Mucosa of rectum (tissue), 2 donors: ENCODE measurements at regions not wholly inside any gene's neighbourhood (a gene's known extent, or its start where the extent isn't known, plus 50 kb on each side); places are given as distances from the start of the nearest gene placed in this dataset.

Experiments used
- H3K27ac ChIP-seq, 2 donors: one replicate each; pipeline ENCODE4 v1.7.0; 2013; ENCODE audit warnings: inconsistent platforms in 2 of 2, low read depth in 2 of 2, low read length in 2 of 2
- H3K27me3 ChIP-seq, 2 donors: one replicate each; pipeline ENCODE4 v1.7.0; 2013; ENCODE audit warnings: low read length in 2 of 2; ENCODE audit not compliant: control insufficient read depth in 2 of 2, insufficient read depth in 2 of 2
- H3K36me3 ChIP-seq, 2 donors: one replicate each; pipeline ENCODE4 v1.7.0; 2013; ENCODE audit warnings: low read length in 2 of 2; ENCODE audit not compliant: control insufficient read depth in 2 of 2, insufficient read depth in 2 of 2
- H3K4me1 ChIP-seq, 2 donors: one replicate each; pipeline ENCODE4 v1.7.0; 2013; ENCODE audit warnings: low read length in 2 of 2, mild to moderate bottlenecking in 1 of 2; ENCODE audit not compliant: control insufficient read depth in 2 of 2, insufficient read depth in 2 of 2
- H3K4me3 ChIP-seq, 2 donors: one replicate each; pipeline ENCODE4 v1.7.0; 2013; ENCODE audit warnings: low read length in 2 of 2
- H3K9ac ChIP-seq, 2 donors: one replicate each; pipeline ENCODE4 v1.7.0; 2013; ENCODE audit warnings: low read length in 2 of 2, low read depth in 1 of 2, mild to moderate bottlenecking in 1 of 2
- H3K9me3 ChIP-seq, 2 donors: one replicate each; pipeline ENCODE4 v1.7.0; 2013; ENCODE audit warnings: low read length in 2 of 2; ENCODE audit not compliant: control insufficient read depth in 2 of 2
- donor health status: healthy.
- donor health status: Normal muscosa, but diverticular disease.

- H3K9ac ChIP-seq = no peak overlapping the region
- H3K27ac ChIP-seq = no peak overlapping the region
- no peak overlapping the region for H3K4me3 ChIP-seq
- no peaks in the 10 kb centered on the region for H3K4me1 ChIP-seq
- H3K27me3 ChIP-seq = no peaks in the 10 kb centered on the region
- H3K36me3 ChIP-seq = no peaks in the 10 kb centered on the region
- H3K9me3 ChIP-seq = peaks cover 0 to 2% of the 10 kb centered on the region in 2 donors
These were observed 822.1 kb upstream of the FLRT2 start for GRCh38 chr14:84707830-84708229.

DNA sequence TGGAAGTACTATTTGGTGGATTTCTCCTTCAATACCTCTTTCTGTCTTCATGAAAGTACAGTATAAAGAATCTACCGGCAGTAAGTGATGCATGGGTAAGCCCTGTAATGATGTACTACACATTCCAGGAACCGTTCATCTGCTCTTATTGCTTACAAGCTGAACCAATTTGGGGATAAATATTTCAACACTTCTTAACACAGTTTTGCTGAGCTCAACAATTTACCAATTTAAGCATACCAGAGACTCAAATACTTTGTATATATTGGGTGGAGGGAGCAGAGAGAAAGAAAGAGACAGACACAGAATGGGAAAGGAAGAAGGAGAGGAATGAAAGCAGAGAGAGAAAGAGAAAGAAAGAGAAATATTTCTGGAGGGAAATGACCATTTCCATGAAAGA lies 821.1 kb upstream of the FLRT2 start:
- Histone ChIP-seq H3K4me1 (no peaks in the 10 kb centered on the region), H3K27ac (no peak overlapping the region), H3K4me3 (no peak overlapping the region), H3K36me3 (no peaks in the 10 kb centered on the region), H3K27me3 (no peaks in the 10 kb centered on the region), H3K9me3 (peaks cover 0 to 2% of the 10 kb centered on the region in 2 donors), H3K9ac (no peak overlapping the region)

GRCh38 chr14:84726471-84726870 lies 803.5 kb upstream of the FLRT2 start:
- no peaks in the 10 kb centered on the region for H3K4me1 ChIP-seq
- no peaks in the 10 kb centered on the region for H3K36me3 ChIP-seq
- H3K4me3 ChIP-seq = no peak overlapping the region
- no peaks in the 10 kb centered on the region for H3K27me3 ChIP-seq
- H3K9me3 ChIP-seq = peaks cover 0 to 3% of the 10 kb centered on the region in 2 donors
- no peak overlapping the region for H3K27ac ChIP-seq
- no peak overlapping the region for H3K9ac ChIP-seq

DNA sequence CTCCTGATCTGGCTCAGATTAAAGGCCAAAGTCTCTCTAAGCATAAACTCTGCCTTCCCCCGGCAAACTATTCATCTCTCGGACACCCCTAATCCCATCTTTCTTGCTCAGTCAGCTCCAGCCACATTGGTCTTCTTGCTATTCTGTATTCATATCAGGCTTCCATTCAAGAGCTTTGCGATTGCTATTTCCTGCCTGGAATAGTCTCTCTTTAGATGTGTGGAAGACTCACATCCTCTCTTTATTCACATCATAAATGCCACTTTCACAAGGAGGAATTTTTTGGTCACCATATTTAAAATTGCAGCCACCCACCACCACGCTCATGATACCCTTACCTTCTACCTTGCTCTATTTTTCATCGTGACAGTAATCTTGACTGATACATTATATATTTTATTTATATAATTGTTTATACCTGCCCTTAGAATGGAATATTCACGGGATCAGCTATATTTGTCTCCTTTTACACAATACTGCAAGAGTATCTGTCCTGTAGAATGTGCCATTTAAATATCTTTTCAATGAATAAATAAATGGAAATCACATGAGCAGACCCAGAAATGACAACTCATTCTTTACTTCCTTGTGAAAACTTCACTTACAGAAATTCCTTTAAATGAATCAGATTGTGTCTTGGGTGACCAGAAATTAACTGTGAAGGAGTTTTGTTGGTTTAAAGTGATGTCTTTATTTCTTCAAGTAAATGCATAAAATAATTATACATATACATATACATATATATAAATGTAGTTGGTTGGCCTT lies 780.6 kb upstream of the FLRT2 start:
- H3K27ac ChIP-seq = no peak overlapping the region
- H3K4me1 ChIP-seq = no peaks in the 10 kb centered on the region
- H3K27me3 ChIP-seq = no peaks in the 10 kb centered on the region
- no peak overlapping the region for H3K9ac ChIP-seq
- peaks cover 0 to 1% of the 10 kb centered on the region in 2 donors for H3K9me3 ChIP-seq
- H3K36me3 ChIP-seq = no peaks in the 10 kb centered on the region
- no peak overlapping the region for H3K4me3 ChIP-seq

- no peaks in the 10 kb centered on the region for H3K27me3 ChIP-seq
- H3K36me3 ChIP-seq = no peaks in the 10 kb centered on the region
- peaks cover 0 to 2% of the 10 kb centered on the region in 2 donors for H3K9me3 ChIP-seq
- no peak overlapping the region for H3K27ac ChIP-seq
- no peaks in the 10 kb centered on the region for H3K4me1 ChIP-seq
- no peak overlapping the region for H3K4me3 ChIP-seq
- H3K9ac ChIP-seq = no peak overlapping the region
These were observed 779.7 kb upstream of the FLRT2 start for GRCh38 chr14:84750284-84750683.

- Histone ChIP-seq H3K9me3 (peaks cover 0 to 2% of the 10 kb centered on the region in 2 donors), H3K27ac (no peak overlapping the region), H3K9ac (no peak overlapping the region), H3K4me1 (no peaks in the 10 kb centered on the region), H3K4me3 (no peak overlapping the region), H3K27me3 (no peaks in the 10 kb centered on the region), H3K36me3 (no peaks in the 10 kb centered on the region)
These were observed 779.0 kb upstream of the FLRT2 start for GRCh38 chr14:84750763-84751554.

GRCh38 chr14:84751745-84752144 lies 778.2 kb upstream of the FLRT2 start:
- no peak overlapping the region for H3K27ac ChIP-seq
- H3K4me3 ChIP-seq = no peak overlapping the region
- H3K36me3 ChIP-seq = no peaks in the 10 kb centered on the region
- no peaks in the 10 kb centered on the region for H3K4me1 ChIP-seq
- H3K9me3 ChIP-seq = peaks cover 0 to 2% of the 10 kb centered on the region in 2 donors
- H3K9ac ChIP-seq = no peak overlapping the region
- no peaks in the 10 kb centered on the region for H3K27me3 ChIP-seq

DNA sequence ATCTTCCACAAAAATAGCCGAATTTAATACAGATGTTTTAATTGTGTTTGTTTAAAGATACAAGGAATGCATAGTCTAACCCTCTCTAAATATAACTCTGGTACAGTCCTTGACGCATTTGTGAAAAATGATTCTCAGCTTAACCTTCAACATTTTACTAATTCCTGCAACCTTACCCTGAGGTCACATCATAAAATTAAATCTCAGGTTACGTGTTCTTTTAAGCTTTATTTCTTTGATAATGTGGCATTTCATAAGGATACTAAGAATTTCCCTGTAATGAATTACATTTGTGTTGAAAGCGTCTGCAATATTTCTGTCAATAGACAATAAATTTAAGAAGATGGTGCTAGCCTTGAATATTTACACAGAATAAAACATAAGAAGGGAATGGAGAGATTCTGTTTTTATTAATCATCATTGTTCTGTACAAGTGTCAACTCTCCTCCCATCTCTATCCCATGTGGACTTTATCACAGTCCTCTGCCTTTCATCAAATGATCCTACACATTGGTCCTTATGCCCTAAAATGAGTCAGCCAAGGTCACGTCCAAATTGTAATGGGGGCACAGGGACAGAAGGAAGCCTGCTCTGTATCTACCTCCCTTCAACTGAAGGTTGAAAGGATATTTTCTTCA lies 769.3 kb upstream of the FLRT2 start:
- H3K9ac ChIP-seq = no peak overlapping the region
- H3K27ac ChIP-seq = no peak overlapping the region
- H3K36me3 ChIP-seq = no peaks in the 10 kb centered on the region
- H3K4me3 ChIP-seq = no peak overlapping the region
- no peaks in the 10 kb centered on the region for H3K9me3 ChIP-seq
- H3K27me3 ChIP-seq = no peaks in the 10 kb centered on the region
- H3K4me1 ChIP-seq = no peaks in the 10 kb centered on the region

DNA sequence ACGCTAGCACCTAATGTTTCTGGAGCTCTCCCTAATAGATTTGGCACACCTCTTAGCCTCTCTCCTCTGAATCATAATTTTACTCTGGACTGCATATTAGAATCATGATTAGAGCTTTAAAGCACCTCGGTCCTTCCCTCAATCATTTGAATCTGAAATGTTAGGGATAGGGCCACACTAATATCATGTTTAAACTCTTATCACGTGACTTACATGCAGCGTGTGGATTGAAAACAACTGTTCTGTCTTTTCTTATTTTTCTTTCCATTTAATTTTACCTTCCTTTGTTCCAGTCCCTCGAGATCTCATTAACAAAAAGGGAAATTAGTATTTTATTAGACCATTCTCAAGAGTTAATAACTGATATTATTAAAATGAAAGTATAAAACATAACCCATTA lies 762.5 kb upstream of the FLRT2 start:
- H3K4me3 ChIP-seq = no peak overlapping the region
- H3K4me1 ChIP-seq = no peaks in the 10 kb centered on the region
- no peaks in the 10 kb centered on the region for H3K9me3 ChIP-seq
- no peaks in the 10 kb centered on the region for H3K36me3 ChIP-seq
- no peak overlapping the region for H3K9ac ChIP-seq
- H3K27me3 ChIP-seq = no peaks in the 10 kb centered on the region
- H3K27ac ChIP-seq = no peak overlapping the region

GRCh38 chr14:84770030-84770429 lies 759.9 kb upstream of the FLRT2 start:
- no peaks in the 10 kb centered on the region for H3K27me3 ChIP-seq
- no peaks in the 10 kb centered on the region for H3K4me1 ChIP-seq
- no peaks in the 10 kb centered on the region for H3K36me3 ChIP-seq
- H3K9ac ChIP-seq = no peak overlapping the region
- H3K4me3 ChIP-seq = no peak overlapping the region
- H3K27ac ChIP-seq = no peak overlapping the region
- no peaks in the 10 kb centered on the region for H3K9me3 ChIP-seq
